NCI-H774 (cell line): ENCODE measurements at regions not wholly inside any gene's neighbourhood (a gene's known extent, or its start where the extent isn't known, plus 50 kb on each side); places are given as distances from the start of the nearest gene placed in this dataset.
"Not testable (repeated sequence)": the region's sequence is repeated elsewhere in the genome, so short reads cannot be mapped to it uniquely, and the experiment has no call there.

Experiments
- DNase-seq: peaks from one replicate; lab custom pipeline; 2025; lab: John Stamatoyannopoulos, UW

DNA sequence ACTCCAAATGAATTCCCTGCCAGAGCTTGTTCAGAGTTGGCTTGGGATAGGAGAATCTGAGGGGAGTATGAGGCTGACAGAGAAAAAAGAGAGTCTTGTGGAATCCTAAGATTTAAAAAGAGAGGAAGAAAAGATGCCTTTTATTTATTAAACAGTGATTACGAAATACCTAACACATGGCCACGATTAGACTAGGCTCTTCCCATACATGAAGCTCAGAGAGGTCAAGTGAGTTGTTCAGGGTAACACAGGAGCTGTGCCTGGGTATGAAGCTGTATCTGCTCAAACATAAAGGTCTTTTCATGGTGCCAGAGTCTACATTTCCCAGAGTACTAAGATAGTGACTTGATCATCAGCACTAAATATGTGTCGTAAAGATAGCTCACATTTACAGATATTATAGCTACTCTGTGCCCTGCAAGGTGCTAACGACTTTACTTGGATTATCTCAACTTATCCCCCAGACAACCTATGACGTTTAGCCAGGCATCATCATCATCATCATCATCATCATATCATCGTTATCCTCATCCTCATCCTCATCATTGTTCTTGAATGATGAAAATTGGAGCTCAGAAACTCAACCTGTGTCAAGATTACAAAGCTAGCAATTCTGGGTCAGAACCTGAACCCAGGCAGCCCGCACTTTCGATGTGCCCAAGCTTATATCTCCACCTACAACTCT is 500.8 kb downstream of the NPIPA7 start:
- DNase-seq: no peak

DNA sequence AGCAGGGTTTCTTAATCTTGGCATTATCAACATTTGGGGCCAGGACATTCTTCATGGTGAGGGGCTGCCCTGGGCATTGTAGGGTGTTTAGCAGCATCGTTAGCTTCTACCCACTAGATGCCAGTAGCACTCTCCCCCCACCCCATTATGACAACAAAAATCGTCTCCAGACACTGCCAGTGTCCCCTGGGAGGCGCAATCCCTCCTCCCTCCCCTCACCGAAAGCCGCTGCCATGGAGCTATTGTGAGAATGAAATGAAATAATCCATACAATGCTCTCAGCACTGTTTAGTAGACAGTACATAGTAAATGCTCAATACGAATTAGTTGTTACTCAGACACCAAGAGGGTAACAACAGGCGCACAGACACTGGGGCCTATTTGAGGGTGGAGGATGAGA is 502.9 kb downstream of the NPIPA7 start:
- DNase-seq: no peak

DNA sequence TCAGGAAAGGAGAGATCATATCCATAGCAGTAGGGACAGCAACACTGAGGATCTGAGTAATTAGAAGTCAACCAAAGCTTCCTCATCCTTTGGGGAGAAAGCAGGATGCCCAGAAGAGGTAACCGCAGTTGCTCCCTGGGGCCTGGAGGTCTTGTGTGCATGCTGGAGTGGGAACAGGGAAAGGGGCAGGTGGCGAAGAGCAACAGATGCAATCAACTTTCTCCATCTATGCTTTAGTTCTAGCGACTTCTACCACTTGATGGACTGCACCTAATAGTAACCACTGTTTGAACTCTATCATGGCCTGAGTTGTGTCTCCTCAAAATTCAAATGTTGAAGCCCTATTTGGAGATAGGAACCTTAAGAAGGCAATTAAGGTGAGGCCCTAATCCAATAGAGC is 503.8 kb downstream of the NPIPA7 start:
- DNase-seq: no peak

DNA sequence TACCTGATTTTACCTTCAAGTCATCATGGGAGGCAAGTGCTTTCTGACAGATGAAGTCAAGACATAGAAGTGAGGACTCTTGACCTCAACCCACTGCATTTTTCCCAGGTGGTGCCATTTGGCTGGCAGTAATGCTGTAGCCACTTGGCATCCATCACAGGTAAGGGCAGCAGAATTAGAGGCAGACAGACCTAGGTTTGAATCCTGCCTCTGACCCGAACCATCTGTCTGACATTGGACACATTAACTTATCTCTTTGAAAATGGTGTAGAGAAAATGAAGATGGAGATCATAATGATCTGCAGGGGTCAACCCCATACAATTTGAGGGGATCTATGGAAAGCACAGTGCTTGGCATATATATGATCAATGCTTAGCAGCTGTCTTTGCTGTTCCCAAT is 505.5 kb downstream of the NPIPA7 start:
- DNase-seq: no peak

DNA sequence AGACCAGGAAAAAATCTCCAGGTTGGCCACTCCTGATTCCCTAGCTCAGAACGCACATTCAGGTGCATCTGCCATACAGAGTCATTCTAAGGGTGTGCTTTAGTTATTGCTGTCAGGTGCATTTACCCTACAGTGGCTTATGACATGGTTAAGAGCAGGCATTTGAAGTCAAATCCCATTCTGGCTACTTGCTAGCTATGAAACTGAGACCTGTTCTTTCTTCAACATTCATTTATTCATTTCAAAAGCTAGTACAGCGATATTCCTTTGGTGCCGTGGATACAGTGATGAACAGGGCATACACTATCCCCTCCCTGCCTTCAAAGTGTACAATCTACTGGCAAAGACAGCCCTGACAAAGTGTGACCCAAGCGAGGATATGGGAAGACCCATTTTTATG is 508.3 kb downstream of the NPIPA7 start:
- DNase-seq: no peak

DNA sequence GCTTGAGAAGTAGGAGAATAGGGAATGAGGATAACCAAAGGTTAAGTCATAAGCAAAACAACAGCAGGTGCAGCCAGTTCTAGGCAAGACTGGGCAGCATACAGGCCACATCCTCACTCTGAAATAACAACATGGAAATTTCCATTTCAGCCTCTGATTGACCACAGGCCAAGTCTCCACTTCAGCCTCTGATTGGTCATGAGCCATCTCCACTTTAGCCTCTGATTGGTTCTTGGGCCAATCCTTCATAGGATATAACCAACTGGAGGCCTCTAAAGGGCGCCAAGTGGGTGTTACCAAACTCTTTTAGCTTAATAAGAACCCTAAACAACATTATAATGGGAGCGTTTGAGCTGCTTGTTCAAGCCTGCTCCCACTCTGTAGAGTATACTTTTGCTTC is 512.0 kb downstream of the NPIPA7 start:
- no peak for DNase-seq

DNA sequence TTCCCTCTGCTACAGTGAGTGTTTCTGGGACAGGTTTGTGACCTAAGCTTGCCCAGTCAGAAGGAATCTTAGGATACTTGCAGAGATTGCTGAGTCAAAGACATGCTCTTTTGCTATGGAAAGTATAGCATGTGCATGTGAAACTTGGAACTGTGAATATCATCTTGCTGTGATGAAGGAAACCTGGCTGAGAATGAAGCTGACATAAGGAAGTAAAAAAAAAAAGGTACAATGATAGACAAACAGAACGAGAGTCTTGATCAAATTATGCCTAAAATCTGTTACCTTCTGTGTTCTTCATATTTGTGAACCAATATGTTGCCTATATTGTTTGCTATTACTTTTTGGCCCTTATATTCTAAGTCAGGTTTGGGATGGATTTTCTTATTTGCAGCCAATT is 525.7 kb downstream of the NPIPA7 start:
- DNase-seq: no peak

DNA sequence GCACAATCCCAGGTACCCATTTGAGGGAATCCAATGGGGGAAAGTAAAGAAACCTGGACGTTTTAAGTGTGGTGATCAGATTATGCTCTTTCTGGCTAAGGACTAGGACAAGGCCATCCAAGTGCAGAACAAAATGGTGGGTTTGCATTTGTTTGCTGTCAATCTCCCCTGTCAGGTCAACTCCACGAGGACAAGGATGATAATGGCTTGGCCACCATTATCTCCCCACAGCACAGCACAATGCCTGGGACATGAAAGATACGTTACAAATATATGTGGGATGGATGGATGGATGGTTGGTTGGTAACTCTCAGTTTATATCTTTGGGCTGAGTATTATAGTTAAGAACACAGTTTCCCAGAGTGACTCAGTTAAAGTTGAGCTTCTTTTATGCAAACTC is 526.9 kb downstream of the NPIPA7 start:
- DNase-seq: no peak

DNA sequence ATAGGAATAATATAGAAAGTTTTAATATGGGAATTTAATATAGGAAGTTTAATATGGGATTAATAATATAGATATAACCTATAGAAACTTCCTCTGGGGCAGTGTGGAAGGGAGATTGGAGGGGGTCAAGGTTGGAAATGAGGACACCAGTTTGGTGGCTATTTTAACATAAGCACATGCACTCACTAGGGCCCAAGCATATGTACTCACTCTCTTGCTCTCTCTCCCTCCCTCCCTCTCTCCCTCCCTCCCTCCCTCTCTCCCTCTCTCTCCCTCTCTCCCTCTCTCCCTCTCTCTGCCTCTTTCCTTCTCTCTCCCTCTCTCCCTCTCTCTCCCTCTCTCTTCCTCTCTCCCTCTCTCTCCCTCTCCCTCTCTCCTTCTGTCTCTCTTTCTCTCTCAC is 528.1 kb downstream of the NPIPA7 start:
- no peak for DNase-seq

DNA sequence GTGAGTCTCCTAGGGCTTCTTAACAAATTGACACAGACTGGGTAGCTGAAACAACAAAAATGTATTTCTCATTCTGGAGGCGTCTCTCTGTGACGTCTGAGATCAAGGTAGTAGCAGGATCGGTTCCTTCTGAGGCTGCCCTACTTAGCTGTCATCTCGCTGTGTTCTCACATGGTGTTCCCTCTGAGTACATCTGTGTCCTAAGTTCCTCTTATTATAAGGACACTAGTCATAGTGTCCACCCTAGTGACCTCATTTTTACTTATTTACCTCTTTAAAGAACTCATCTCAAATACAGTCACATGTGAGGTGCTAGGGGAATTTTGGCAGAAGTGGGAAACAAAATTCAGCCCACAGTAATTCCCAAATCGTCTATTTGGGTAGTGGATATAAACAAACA is 529.1 kb downstream of the NPIPA7 start:
- no peak for DNase-seq

DNA sequence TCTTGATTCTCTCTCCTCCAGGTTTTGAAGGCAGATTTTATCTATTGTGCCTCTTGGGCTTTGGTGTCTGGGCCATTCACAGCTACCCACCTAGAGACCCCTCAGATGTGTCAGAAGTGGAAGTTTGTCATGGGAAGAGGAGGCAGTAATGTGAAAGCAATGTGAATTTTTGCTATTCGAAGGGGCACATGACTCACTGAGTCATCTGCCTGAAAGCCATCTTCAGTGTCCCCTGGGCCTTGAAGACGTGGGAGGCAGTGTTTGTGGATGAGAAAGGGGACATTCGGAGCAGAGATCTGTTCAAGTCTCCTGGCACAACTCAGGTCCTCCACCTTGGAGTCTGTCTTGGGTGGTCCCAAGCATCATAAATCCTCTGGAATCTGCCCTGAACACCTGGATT is 530.2 kb downstream of the NPIPA7 start:
- no peak for DNase-seq

DNA sequence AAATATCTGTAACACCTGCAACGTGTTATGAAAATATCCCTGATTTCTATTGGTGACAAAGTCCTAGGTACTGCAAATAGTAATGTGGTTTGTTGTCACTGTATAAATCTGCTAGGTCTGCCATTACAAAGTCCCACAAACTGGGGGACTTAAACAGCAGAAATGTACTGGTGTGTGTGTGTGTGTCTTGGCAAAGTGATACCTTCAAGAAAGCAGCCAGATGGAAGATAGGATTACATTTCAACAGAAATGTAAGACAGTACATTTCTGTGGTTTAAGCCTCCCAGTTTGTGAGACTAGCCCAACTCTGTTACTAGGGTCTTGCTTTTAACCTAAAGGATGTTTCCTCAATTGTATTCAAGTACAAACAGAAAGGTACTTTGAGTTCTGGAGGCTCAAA is 531.7 kb downstream of the NPIPA7 start:
- DNase-seq: no peak

DNA sequence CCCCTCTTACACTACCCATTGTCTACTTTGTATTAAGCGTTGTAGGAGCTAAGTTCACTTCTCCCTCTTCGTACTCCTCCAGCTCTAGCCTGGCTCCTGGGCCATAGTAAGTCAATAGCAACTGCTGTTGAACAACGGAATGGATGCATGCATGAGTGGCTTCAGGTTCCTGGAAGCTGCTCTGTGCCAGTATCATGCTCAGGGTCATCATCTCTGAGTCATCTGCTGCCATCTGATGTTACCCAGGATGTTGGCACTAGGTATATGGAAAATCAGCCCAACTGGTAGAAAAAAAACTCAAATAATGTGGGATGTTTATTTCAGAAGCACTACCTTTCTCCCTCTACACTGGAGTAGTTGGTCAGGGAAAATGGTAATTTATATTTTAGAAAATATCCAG is 536.8 kb downstream of the NPIPA7 start:
- DNase-seq: no peak

DNA sequence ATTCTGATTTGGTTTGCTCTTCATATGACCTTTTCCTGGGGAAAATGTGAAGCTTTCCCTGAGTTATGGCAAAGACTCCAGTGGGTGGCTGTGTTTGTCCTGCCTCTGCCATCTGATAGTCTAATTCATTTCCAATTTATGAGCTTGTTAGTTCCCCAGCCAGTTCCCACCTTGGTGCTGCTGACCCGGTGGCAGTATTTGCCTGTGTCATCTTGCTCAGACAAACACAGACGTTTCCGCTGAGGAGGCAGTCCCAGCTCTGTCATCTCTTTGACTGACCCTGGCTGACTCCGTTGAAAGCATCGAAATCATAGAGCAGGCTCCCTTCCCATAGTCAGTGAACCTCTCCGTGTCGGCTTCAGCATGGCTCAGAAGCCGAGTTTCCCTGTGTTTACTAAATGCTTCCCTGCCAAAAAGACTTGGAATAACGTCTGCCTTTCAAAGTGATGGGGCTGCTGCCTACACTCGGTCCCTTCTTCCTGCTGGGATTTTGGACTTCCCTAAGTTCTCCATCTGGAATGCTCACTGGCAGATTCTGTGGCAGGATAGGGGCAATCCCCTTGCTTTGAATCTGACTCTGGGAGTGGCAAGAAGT is 538.3 kb downstream of the NPIPA7 start:
- no peak for DNase-seq

DNA sequence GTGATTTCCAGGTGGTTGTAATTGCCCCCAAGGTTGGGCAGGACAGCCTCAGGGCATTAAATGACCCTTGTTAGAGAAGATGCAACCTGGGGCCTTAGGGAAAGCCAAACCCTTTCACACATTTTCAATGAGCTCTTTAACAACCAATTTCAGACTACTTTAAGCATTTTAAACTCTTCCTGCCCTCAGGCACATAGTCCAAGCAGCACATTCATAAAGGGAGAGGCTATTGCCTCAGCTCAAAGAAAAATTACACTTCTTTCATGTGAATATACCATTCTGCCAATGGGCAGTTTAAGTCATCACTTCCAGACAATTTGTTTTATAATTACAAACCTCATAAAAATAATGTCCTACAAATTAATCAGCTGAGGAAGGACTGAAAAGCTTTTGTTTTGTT is 544.5 kb downstream of the NPIPA7 start:
- DNase-seq: no peak

DNA sequence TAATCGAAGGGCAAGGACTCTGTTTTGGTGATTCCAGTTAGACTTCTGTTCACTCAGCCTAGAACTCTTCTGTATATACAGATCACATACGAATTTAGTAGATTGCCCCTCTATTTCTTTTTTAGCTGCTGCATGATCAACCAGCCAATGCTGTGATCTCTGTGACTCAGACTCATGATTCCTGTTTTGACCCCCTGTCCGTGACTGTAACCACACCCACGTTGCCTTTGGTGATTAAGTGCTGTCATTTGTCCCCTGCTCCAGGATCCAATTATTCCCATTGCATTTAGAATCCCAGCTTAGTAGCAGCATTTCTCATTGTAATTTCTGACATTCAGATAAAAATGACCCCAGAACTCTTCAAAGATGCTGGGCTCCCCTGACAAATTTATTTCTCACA is 545.7 kb downstream of the NPIPA7 start:
- DNase-seq: no peak

DNA sequence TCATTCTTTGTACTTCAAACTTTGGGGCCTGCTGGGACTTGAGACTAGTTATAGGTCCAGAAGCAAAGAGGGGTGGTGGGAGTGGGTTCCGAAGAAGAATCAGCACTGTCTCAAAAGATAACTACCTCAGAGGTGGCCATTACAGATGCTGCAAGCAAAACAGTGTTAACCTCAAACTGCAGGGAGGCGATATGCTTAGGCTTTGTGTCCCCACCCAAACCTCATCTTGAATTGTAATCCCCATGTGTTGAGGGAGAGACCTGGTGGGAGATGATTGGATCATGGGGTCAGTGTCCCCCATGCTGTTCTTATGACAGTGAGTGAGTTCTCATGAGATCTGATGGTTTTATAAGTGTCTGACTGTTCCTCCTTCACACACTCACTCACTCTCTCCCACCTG is 545.3 kb downstream of the XYLT1 start:
- no peak for DNase-seq

DNA sequence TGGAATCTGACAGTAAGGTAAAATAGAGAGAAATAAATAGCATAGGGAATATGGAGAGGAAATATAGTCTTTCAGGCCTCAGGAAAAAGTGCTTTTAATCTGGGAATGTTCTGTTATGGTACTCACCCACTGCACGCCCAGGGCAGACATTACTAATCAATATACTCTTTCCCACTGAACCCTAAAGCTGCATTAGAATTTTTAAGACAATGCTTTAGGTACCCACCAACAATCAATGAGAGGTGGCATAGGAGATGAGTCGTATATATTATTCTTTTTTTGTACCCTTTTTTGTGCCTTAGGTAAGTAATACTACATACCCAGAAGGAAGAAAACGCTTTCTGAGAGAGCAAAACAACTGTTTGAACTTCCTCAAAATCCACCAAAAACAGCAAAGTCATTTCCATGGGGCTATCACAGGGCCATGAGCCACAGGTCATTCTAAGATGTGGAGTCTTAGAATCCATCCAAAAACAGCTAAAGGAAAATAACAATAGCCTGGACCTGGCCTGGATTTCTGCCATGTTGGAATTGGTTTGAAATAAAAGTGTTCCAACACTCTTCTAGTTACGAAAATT is 542.1 kb downstream of the XYLT1 start:
- DNase-seq: no peak

DNA sequence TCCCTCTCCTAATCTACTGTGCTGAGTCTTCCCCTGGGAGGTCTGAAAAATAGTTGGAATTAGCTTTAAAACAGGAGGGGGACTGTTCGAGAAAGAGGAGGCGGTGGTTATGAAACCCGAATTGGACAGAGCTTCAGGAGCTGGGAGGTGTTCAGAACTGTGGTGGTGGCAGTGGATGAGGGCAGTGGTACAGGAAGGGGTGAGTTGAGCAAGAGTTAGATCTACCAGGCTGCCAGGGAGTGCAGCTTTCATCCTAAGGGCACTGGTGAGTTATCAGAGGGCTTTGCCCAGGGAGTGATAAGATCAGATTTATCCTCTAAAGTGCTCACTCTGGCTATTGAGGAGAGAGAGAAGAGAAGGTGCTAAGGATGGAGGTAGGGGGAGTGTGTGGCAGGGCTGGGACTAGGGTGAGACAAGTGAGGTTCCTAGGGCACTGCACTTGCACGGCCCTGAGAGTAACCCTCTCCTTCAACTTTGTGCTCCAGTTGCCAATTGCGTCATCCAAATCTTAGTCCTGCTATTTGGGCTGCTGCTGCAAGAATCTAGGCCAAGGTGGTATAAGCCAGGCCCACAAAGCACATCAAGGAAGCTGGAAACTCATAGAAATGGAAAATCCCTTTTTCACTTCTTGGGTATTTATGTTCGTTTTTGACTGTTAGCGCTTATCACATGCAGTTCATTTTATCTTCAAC is 540.3 kb downstream of the XYLT1 start:
- no peak for DNase-seq

DNA sequence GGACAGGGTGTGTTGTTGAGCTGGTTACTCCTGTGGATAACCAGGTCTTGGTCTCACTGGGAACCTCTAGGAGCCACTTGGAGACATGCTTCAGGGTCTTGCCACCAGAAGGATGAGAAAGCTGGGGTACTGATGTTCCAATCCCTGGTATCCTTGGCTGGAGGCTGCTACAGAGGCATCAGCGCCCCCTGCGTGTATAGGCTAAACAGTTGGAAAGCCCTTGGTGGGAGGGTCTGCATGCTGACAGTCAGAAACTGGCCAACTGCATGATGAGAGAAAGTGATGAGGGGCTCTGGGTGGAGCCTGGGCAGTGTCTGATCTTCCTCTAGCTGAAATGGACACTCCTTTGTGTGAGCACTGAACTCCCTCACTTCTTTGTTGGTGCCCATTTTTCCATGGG is 536.9 kb downstream of the XYLT1 start:
- DNase-seq: no peak

DNA sequence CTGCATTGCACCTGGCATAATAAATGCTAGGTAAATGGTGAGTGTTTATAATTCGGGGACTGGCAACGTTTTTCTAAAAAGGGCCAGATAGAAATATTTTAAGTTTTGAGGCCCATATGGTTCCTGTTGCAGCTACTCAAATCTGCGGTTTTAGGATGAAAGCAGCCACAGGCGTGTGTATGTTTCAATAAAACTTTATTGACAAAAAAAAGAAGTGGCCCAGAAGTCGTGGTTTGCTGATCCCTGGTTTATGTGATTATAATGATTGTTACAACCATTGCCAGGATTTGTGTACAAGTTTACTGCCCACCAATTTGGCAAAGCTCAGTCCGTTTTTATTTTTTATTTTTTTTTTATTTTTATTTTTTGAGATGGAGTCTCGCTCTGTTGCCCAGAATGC is 536.1 kb downstream of the XYLT1 start:
- DNase-seq: no peak

DNA sequence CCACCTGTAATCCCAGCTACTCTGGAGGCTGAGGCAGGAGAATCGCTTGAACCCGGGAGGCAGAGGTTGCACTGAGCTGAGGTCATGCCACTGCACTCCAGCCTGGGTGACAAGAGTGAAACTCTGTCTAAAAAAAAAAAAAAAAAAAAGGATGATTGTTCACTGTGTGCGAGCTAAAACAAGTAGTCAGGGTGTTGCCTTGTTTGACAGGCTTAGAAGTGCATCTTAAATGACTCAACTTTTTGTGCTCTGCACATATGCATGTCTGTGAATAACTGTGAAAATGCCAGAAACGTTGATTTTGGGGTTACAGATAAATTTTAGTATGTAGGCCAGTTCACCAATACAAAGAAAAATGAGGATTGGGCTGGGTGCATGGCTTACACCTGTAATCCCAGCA is 534.9 kb downstream of the XYLT1 start:
- DNase-seq: not testable (repeated sequence)

DNA sequence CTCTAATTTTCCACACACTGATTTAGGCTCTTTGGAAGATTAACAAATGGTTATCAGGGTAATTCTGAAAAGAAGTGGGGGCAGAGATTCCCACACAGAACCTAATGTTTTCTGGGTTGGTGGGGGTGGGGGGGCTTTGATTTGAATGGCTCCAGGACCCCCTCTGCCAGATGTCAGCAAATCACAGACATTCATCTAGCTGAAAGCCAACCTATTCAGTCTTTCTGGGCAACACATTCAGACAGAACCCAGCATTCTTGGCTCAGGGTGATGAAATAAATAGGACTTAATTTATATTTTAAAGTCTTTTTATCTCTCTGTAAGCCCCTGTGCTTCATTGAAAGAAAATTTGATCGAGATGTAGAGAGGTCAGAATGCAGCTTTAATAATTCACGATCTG is 533.2 kb downstream of the XYLT1 start:
- no peak for DNase-seq
